ENCODE measurements at regions not wholly inside any gene's neighbourhood (a gene's known extent, or its start where the extent isn't known, plus 50 kb on each side); places are given as distances from the start of the nearest gene placed in this dataset.

- no peak for TF ChIP-seq ZBTB4 (CRISPR knock-in tag; IDR thresholded peaks at IDR 0.05)
- TF ChIP-seq EZH2 (IDR thresholded peaks at IDR 0.05; ENCODE audit: borderline replicate concordance, control insufficient read depth, low read depth, low read length), result no peak
- peak; percentile 22; the same call in 1 of the 2 replicates for TF ChIP-seq FOXM1 (IDR thresholded peaks at IDR 0.05; ENCODE audit: low read depth, low read length)
- TF ChIP-seq RUNX3 (IDR thresholded peaks at IDR 0.05; ENCODE audit: low read length), result peak; percentile 80
- TF ChIP-seq BMI1 (IDR thresholded peaks at IDR 0.05; ENCODE audit: borderline replicate concordance), result peak; percentile 63; the same call in 1 of the 2 replicates
- TF ChIP-seq SMARCA5 (IDR thresholded peaks at IDR 0.05), result peak; percentile 51
- peak; percentile 74 for TF ChIP-seq ATF7 (IDR thresholded peaks at IDR 0.05; ENCODE audit: low read depth)
- TF ChIP-seq MTA3 (IDR thresholded peaks at IDR 0.05; ENCODE audit: borderline replicate concordance, low read length), result no peak
- TF ChIP-seq CBX3 (IDR thresholded peaks at IDR 0.05; ENCODE audit: borderline replicate concordance, low read depth), result no peak
- TF ChIP-seq EP300 (IDR thresholded peaks at IDR 0.05; ENCODE audit: borderline replicate concordance in 1 of 2, control insufficient read depth in 1 of 2, low read depth in 2 of 2, low read length in 2 of 2), result peak; percentile 96 to 97
- TF ChIP-seq IKZF1 (conservative IDR thresholded peaks at IDR 0.05), result peak; percentile 92
- TF ChIP-seq GATAD2B (conservative IDR thresholded peaks at IDR 0.05; ENCODE audit: low read depth), result peak; percentile 58; the same call in 1 of the 2 replicates
- peak; percentile 99 for TF ChIP-seq ZNF687 (IDR thresholded peaks at IDR 0.05)
- peak; percentile 93 for TF ChIP-seq MTA2 (IDR thresholded peaks at IDR 0.05; ENCODE audit: low read depth)
Measured at GRCh38 chr2:136225950-136226835, 108.2 kb upstream of the CXCR4 start (continued).

All from GM12878 (cell line).